HCT116 (cell line): ENCODE measurements at regions not wholly inside any gene's neighbourhood (a gene's known extent, or its start where the extent isn't known, plus 50 kb on each side); places are given as distances from the start of the nearest gene placed in this dataset.

Experiments used
- ATAC-seq: fragments of 200-7000 bp; cut with Tn5 transposase; 2 replicates; pipeline ENCODE4 v1.9.1; 2020; ENCODE audit warnings: mild to moderate bottlenecking, moderate library complexity
- BruUV-seq: library from RNA; stranded (reverse); fragments of 400-500 nt; replicated peaks from 2 replicates; lab custom pipeline; 2021; lab: Mats Ljungman, UMichigan
- CTCF ChIA-PET: fragments of 300-600 bp; sonication (Branson Sonifier 250); formaldehyde crosslinking; loops from one replicate; lab custom pipeline; 2021; ENCODE audit warnings: antibody characterized with exemption; lab: Charles Lee
- POLR2A ChIA-PET: fragments of 300-600, 350-600 bp; sonication (Branson Sonifier 250); formaldehyde crosslinking; loops from one replicate; lab custom pipeline; 2021; ENCODE audit warnings: antibody characterized with exemption; lab: Charles Lee
- RAD21 ChIA-PET, 2 experiments: fragments of 300-600 bp; sonication (Branson Sonifier 250); formaldehyde crosslinking; loops; one replicate each; lab custom pipeline; 2023; ENCODE audit warnings: low total read pairs in 2 of 2; ENCODE audit not compliant: uncharacterized antibody in 2 of 2, unreplicated experiment in 2 of 2, low non-redundant PET in 1 of 2; lab: Charles Lee
- DNase-seq: peaks from one replicate; pipeline ENCODE4 v3.0.0-alpha.2; 2010; ENCODE audit warnings: low read depth, low spot score
- H2AFZ ChIP-seq: fragments of 200-600 bp; shearing (Covaris generic), sonication (generic); 2 replicates; pipeline ENCODE4 v1.6.1; 2017; ENCODE audit warnings: low read depth, mixed run types, mixed read lengths, antibody characterized with exemption, low read length; ENCODE audit not compliant: poor library complexity, severe bottlenecking
- H3K27ac ChIP-seq: 2 replicates; pipeline ENCODE4 v1.5.1; 2012; ENCODE audit warnings: low read depth, low read length
- H3K27me3 ChIP-seq: fragments of 200-600 bp; sonication (generic); 2 replicates; pipeline ENCODE4 v1.6.1; 2016; ENCODE audit warnings: mixed run types, low read length, mixed read lengths; ENCODE audit not compliant: insufficient read depth
- H3K36me3 ChIP-seq, 2 experiments: fragments of 200-500 bp in 1 of 2; fragments of 200-600 bp in 1 of 2; sonication (Bioruptor generic) in 1 of 2; sonication (generic) in 1 of 2; 2 replicates each; pipeline versions ENCODE4 v1.5.1 to v1.6.1; 2014 to 2016; ENCODE audit warnings: low read length in 2 of 2, inconsistent platforms in 1 of 2, mixed read lengths in 1 of 2, mixed run types in 1 of 2; ENCODE audit not compliant: insufficient read depth in 2 of 2, control insufficient read depth in 1 of 2
- H3K4me1 ChIP-seq, 2 experiments: fragments of 200-600 bp in 1 of 2; sonication (generic) in 1 of 2; 2 replicates each; pipeline versions ENCODE4 v1.5.1 to v1.6.1; 2012 to 2017; ENCODE audit warnings: low read length in 2 of 2, inconsistent platforms in 1 of 2, mild to moderate bottlenecking in 1 of 2, mixed read lengths in 1 of 2, mixed run types in 1 of 2, moderate library complexity in 1 of 2; ENCODE audit not compliant: insufficient read depth in 2 of 2, control insufficient read depth in 1 of 2
- H3K4me2 ChIP-seq: fragments of 200-600 bp; sonication (generic); 2 replicates; pipeline ENCODE4 v1.6.1; 2017; ENCODE audit warnings: mixed run types, low read length, mixed read lengths
- H3K4me3 ChIP-seq, 2 experiments: fragments of 200-600 bp in 1 of 2; sonication (generic) in 1 of 2; replicated peaks in 1 of 2; 2 replicates each; pipeline ENCODE4 v1.5.1; 2011 to 2016; ENCODE audit warnings: low read length in 2 of 2, control low read depth in 1 of 2, low read depth in 1 of 2, mild to moderate bottlenecking in 1 of 2, mixed read lengths in 1 of 2, mixed run types in 1 of 2
- H3K79me2 ChIP-seq: fragments of 200-600 bp; sonication (generic); 2 replicates; pipeline ENCODE4 v1.6.1; 2017; ENCODE audit warnings: mild to moderate bottlenecking, mixed run types, low read length, moderate library complexity, mixed read lengths; ENCODE audit not compliant: insufficient read depth
- H3K9ac ChIP-seq: fragments of 200-600 bp; sonication (generic); 2 replicates; pipeline ENCODE4 v1.6.1; 2016; ENCODE audit warnings: low read length, mixed read lengths
- H3K9me2 ChIP-seq: fragments of 200-600 bp; sonication (generic), shearing (Covaris generic); 2 replicates; pipeline ENCODE4 v1.6.1; 2017; ENCODE audit warnings: mixed run types, mild to moderate bottlenecking, moderate library complexity; ENCODE audit not compliant: insufficient read depth
- H3K9me3 ChIP-seq, 2 experiments: fragments of 200-500 bp in 1 of 2; fragments of 200-600 bp in 1 of 2; sonication (Bioruptor generic) in 1 of 2; sonication (generic) in 1 of 2; 2 replicates each; pipeline ENCODE4 v1.6.1; 2014 to 2017; ENCODE audit warnings: low read length in 2 of 2, mixed read lengths in 2 of 2, inconsistent platforms in 1 of 2, low read depth in 1 of 2, mild to moderate bottlenecking in 1 of 2, mixed run types in 1 of 2, moderate library complexity in 1 of 2; ENCODE audit not compliant: control insufficient read depth in 1 of 2, insufficient read depth in 1 of 2
- H4K20me1 ChIP-seq: fragments of 200-600 bp; sonication (generic), shearing (Covaris generic); 2 replicates; pipeline ENCODE4 v1.6.1; 2017; ENCODE audit warnings: mixed run types, mild to moderate bottlenecking, moderate library complexity; ENCODE audit not compliant: insufficient read depth
- ELF1 ChIP-seq: IDR thresholded peaks from 2 replicates; pipeline ENCODE4 v1.6.1; 2012; ENCODE audit warnings: low read depth, borderline replicate concordance
- EZH2 ChIP-seq: fragments of 200-600 bp; sonication (generic); IDR thresholded peaks from 2 replicates; pipeline ENCODE4 v1.6.1; 2017; ENCODE audit warnings: antibody characterized with exemption, mixed run types
- EZH2phosphoT487 ChIP-seq: fragments of 200-600 bp; IDR thresholded peaks from 2 replicates; pipeline ENCODE4 v1.6.1; 2018; ENCODE audit warnings: antibody characterized with exemption, borderline replicate concordance
- FOSL1 ChIP-seq: IDR thresholded peaks from 2 replicates; pipeline ENCODE4 v1.6.1; 2012; ENCODE audit warnings: low read depth
- JUND ChIP-seq: IDR thresholded peaks from 2 replicates; pipeline ENCODE4 v1.6.1; 2012
- POLR2A ChIP-seq: IDR thresholded peaks from 2 replicates; pipeline ENCODE4 v1.7.0; 2011; ENCODE audit warnings: borderline replicate concordance; ENCODE audit not compliant: insufficient read depth, insufficient read length; ENCODE audit errors: extremely low read depth
- SIN3A ChIP-seq: IDR thresholded peaks from 2 replicates; pipeline ENCODE4 v1.6.1; 2012; ENCODE audit warnings: low read depth
- SP1 ChIP-seq: IDR thresholded peaks from 2 replicates; pipeline ENCODE4 v1.6.1; 2012; ENCODE audit warnings: low read depth
- SRF ChIP-seq: IDR thresholded peaks from 2 replicates; pipeline ENCODE4 v1.6.1; 2012; ENCODE audit warnings: low read depth
- TCF7L2 ChIP-seq: IDR thresholded peaks from 2 replicates; pipeline ENCODE4 v1.7.0; 2011; ENCODE audit warnings: borderline replicate concordance, inconsistent platforms; ENCODE audit not compliant: insufficient read depth, insufficient read length; ENCODE audit errors: extremely low read depth
- YY1 ChIP-seq: IDR thresholded peaks from 2 replicates; pipeline ENCODE4 v1.6.1; 2011; ENCODE audit warnings: low read length, low read depth, moderate library complexity, mild to moderate bottlenecking; ENCODE audit not compliant: insufficient replicate concordance; ENCODE audit errors: extremely low read depth
- ZNF274 ChIP-seq: fragments of 200-500 bp; sonication (Bioruptor generic); IDR thresholded peaks from 2 replicates; pipeline ENCODE4 v1.6.1; 2014; ENCODE audit warnings: mild to moderate bottlenecking, low read depth, low read length, inconsistent platforms
- intact Hi-C: fragments of 100-400 bp; cut with micrococcal nuclease; formaldehyde crosslinking; loops from 2 replicates; pipeline ENCODE4 v1.10.0; 2022
- TF ChIP-seq, protein P1 (sequence below), 3 experiments: fragments of 200-600 bp in 1 of 3; sonication (generic) in 1 of 3; IDR thresholded peaks in 2 of 3; conservative IDR thresholded peaks in 1 of 3; 2 replicates each; pipeline ENCODE4 v1.5.1; 2012 to 2017; ENCODE audit warnings: low read depth in 2 of 3, low read length in 2 of 3, antibody characterized with exemption in 1 of 3, borderline replicate concordance in 1 of 3, control low read depth in 1 of 3, mild to moderate bottlenecking in 1 of 3, mixed read lengths in 1 of 3, mixed run types in 1 of 3, moderate library complexity in 1 of 3; ENCODE audit not compliant: insufficient read depth in 1 of 3
- TF ChIP-seq, protein P2 (sequence below): IDR thresholded peaks from 2 replicates; pipeline ENCODE4 v1.6.1; 2012; ENCODE audit warnings: low read depth
- TF ChIP-seq, protein P3 (sequence below): IDR thresholded peaks from 2 replicates; pipeline ENCODE4 v1.6.1; 2012
- TF ChIP-seq, protein P4 (sequence below): IDR thresholded peaks from 2 replicates; pipeline ENCODE4 v1.6.1; 2011; ENCODE audit warnings: mild to moderate bottlenecking, low read length, moderate library complexity; ENCODE audit not compliant: insufficient replicate concordance; ENCODE audit errors: extremely low read depth
- TF ChIP-seq, protein P5 (sequence below): IDR thresholded peaks from 2 replicates; pipeline ENCODE4 v1.6.1; 2012

DNA sequence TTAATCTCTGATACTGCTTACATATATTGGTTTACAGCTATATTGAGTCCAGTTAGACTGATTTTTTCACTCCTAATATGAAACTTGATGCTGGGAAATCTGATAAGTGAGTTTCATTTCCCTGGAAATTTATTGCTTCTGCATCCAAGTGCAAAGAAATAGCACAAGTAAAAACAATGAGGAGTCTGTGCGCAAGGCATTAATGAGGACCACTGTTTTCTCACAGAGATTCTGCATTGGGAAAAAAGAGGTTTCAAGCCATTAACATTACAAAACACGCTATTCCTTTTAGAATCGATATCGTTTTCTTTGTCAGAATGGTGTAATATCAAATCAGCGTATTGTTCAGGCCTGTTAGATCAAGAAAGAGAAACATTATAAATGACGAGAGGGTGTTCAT, 723.3 kb upstream of the ARRDC4 start:
- no TSS peak for BruUV-seq
- intact Hi-C loops = loop anchor here (10.0 kb wide), 1 partner anchor 642 kb away; no protein-coding TSS in a partner anchor
- no peak for TF ChIP-seq TCF7L2
- TF ChIP-seq, protein P1, sequence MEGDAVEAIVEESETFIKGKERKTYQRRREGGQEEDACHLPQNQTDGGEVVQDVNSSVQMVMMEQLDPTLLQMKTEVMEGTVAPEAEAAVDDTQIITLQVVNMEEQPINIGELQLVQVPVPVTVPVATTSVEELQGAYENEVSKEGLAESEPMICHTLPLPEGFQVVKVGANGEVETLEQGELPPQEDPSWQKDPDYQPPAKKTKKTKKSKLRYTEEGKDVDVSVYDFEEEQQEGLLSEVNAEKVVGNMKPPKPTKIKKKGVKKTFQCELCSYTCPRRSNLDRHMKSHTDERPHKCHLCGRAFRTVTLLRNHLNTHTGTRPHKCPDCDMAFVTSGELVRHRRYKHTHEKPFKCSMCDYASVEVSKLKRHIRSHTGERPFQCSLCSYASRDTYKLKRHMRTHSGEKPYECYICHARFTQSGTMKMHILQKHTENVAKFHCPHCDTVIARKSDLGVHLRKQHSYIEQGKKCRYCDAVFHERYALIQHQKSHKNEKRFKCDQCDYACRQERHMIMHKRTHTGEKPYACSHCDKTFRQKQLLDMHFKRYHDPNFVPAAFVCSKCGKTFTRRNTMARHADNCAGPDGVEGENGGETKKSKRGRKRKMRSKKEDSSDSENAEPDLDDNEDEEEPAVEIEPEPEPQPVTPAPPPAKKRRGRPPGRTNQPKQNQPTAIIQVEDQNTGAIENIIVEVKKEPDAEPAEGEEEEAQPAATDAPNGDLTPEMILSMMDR (IDR thresholded peaks at IDR 0.05 in 2 of 3, conservative IDR thresholded peaks at IDR 0.05 in 1 of 3; ENCODE audit: borderline replicate concordance in 1 of 3, insufficient read depth in 1 of 3, low read depth in 2 of 3, low read length in 2 of 3) = no peak
- TF ChIP-seq SIN3A = no peak
- TF ChIP-seq, protein P2, sequence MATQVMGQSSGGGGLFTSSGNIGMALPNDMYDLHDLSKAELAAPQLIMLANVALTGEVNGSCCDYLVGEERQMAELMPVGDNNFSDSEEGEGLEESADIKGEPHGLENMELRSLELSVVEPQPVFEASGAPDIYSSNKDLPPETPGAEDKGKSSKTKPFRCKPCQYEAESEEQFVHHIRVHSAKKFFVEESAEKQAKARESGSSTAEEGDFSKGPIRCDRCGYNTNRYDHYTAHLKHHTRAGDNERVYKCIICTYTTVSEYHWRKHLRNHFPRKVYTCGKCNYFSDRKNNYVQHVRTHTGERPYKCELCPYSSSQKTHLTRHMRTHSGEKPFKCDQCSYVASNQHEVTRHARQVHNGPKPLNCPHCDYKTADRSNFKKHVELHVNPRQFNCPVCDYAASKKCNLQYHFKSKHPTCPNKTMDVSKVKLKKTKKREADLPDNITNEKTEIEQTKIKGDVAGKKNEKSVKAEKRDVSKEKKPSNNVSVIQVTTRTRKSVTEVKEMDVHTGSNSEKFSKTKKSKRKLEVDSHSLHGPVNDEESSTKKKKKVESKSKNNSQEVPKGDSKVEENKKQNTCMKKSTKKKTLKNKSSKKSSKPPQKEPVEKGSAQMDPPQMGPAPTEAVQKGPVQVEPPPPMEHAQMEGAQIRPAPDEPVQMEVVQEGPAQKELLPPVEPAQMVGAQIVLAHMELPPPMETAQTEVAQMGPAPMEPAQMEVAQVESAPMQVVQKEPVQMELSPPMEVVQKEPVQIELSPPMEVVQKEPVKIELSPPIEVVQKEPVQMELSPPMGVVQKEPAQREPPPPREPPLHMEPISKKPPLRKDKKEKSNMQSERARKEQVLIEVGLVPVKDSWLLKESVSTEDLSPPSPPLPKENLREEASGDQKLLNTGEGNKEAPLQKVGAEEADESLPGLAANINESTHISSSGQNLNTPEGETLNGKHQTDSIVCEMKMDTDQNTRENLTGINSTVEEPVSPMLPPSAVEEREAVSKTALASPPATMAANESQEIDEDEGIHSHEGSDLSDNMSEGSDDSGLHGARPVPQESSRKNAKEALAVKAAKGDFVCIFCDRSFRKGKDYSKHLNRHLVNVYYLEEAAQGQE = no peak
- no peak for TF ChIP-seq POLR2A
- no peak for TF ChIP-seq EZH2
- TF ChIP-seq, protein P3, sequence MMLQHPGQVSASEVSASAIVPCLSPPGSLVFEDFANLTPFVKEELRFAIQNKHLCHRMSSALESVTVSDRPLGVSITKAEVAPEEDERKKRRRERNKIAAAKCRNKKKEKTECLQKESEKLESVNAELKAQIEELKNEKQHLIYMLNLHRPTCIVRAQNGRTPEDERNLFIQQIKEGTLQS = no peak
- TF ChIP-seq ZNF274 = no peak
- no peak for TF ChIP-seq SRF
- TF ChIP-seq, protein P4, sequence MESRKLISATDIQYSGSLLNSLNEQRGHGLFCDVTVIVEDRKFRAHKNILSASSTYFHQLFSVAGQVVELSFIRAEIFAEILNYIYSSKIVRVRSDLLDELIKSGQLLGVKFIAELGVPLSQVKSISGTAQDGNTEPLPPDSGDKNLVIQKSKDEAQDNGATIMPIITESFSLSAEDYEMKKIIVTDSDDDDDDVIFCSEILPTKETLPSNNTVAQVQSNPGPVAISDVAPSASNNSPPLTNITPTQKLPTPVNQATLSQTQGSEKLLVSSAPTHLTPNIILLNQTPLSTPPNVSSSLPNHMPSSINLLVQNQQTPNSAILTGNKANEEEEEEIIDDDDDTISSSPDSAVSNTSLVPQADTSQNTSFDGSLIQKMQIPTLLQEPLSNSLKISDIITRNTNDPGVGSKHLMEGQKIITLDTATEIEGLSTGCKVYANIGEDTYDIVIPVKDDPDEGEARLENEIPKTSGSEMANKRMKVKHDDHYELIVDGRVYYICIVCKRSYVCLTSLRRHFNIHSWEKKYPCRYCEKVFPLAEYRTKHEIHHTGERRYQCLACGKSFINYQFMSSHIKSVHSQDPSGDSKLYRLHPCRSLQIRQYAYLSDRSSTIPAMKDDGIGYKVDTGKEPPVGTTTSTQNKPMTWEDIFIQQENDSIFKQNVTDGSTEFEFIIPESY = no peak
- TF ChIP-seq, protein P5, sequence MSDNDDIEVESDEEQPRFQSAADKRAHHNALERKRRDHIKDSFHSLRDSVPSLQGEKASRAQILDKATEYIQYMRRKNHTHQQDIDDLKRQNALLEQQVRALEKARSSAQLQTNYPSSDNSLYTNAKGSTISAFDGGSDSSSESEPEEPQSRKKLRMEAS = no peak
- TF ChIP-seq EZH2phosphoT487 = no peak
- no peak for TF ChIP-seq YY1
- no peak for TF ChIP-seq SP1
- no peak for TF ChIP-seq FOSL1
- no peak for TF ChIP-seq JUND
- no peak for TF ChIP-seq ELF1

More for the DNA sequence above, 723.3 kb upstream of the ARRDC4 start:
- no peaks in the 10 kb centered on the region for H4K20me1 ChIP-seq
- 0 out of 4 replicates have a peak, but pooled peaks cover 0 to 3% of the 10 kb centered on the region in 2 experiments for H3K9me3 ChIP-seq
- H2AFZ ChIP-seq = no peak overlapping the region
- ATAC-seq = no peak
- no peaks in the 10 kb centered on the region for H3K36me3 ChIP-seq
- ChIA-PET RAD21 (no interaction called here), CTCF (no interaction called here), POLR2A (no interaction called here)
- no peaks in the 10 kb centered on the region for H3K4me1 ChIP-seq
- DNase-seq = no peak
- H3K9ac ChIP-seq = no peak overlapping the region
- H3K27me3 ChIP-seq = no peaks in the 10 kb centered on the region
- H3K79me2 ChIP-seq = no peaks in the 10 kb centered on the region
- no peaks in the 10 kb centered on the region for H3K9me2 ChIP-seq
- no peak overlapping the region for H3K4me2 ChIP-seq
- no peak overlapping the region for H3K4me3 ChIP-seq
- no peak overlapping the region for H3K27ac ChIP-seq
